Forelimb muscle (tissue), 1 donor: ENCODE measurements at regions not wholly inside any gene's neighbourhood (a gene's known extent, or its start where the extent isn't known, plus 50 kb on each side); places are given as distances from the start of the nearest gene placed in this dataset.
"Not testable (repeated sequence)": the region's sequence is repeated elsewhere in the genome, so short reads cannot be mapped to it uniquely, and the experiment has no call there.

Experiments
- DNase-seq: peaks from one replicate; pipeline ENCODE4 v3.0.0-alpha.2; 2013; ENCODE audit warnings: low read depth

- no peak for DNase-seq
Measured at GRCh38 chr3:160047876-160048275, 59.2 kb downstream of the IL12A start.

- DNase-seq = no peak
Measured at GRCh38 chr3:160049038-160049437, 60.4 kb downstream of the IL12A start.

GRCh38 chr3:160049565-160049964, 60.9 kb downstream of the IL12A start:
- DNase-seq = no peak

GRCh38 chr3:160049988-160050387, 61.4 kb downstream of the IL12A start:
- DNase-seq = no peak

- DNase-seq = no peak
Measured at GRCh38 chr3:160052385-160053047, 63.9 kb downstream of the IL12A start.

GRCh38 chr3:160053048-160053391, 64.4 kb downstream of the IL12A start:
- DNase-seq = no peak

GRCh38 chr3:160054862-160055261, 66.2 kb downstream of the IL12A start:
- not testable (repeated sequence) for DNase-seq

GRCh38 chr3:160055659-160056058, 67.0 kb downstream of the IL12A start:
- DNase-seq = no peak

- no peak for DNase-seq
Measured at GRCh38 chr3:160057331-160057730, 68.7 kb downstream of the IL12A start.

- DNase-seq = no peak
Measured at GRCh38 chr3:160060409-160061027, 71.9 kb downstream of the IL12A start.

- no peak for DNase-seq
Measured at GRCh38 chr3:160061525-160061924, 72.9 kb downstream of the IL12A start.

GRCh38 chr3:160065282-160065681, 76.6 kb downstream of the IL12A start:
- no peak for DNase-seq

- no peak for DNase-seq
Measured at GRCh38 chr3:160065786-160066185, 77.2 kb downstream of the IL12A start.

GRCh38 chr3:160069986-160070385, 81.4 kb downstream of the IL12A start:
- DNase-seq = no peak

- DNase-seq = no peak
Measured at GRCh38 chr3:160076519-160076918, 87.9 kb downstream of the IL12A start.

GRCh38 chr3:160078533-160078932, 89.9 kb downstream of the IL12A start:
- no peak for DNase-seq

- no peak for DNase-seq
Measured at GRCh38 chr3:160081958-160082533, 93.4 kb downstream of the IL12A start.

- no peak for DNase-seq
Measured at GRCh38 chr3:160084998-160085397, 96.4 kb downstream of the IL12A start.

- no peak for DNase-seq
Measured at GRCh38 chr3:160088492-160089137, 100.0 kb downstream of the IL12A start.

GRCh38 chr3:160090653-160091052, 102.0 kb downstream of the IL12A start:
- no peak for DNase-seq

- no peak for DNase-seq
Measured at GRCh38 chr3:160091441-160091840, 102.8 kb downstream of the IL12A start.

GRCh38 chr3:160092760-160093159, 104.1 kb downstream of the IL12A start:
- DNase-seq = no peak

GRCh38 chr3:160094562-160094961, 105.9 kb downstream of the IL12A start:
- no peak for DNase-seq
